GM19035 (cell line): ENCODE measurements at regions not wholly inside any gene's neighbourhood (a gene's known extent, or its start where the extent isn't known, plus 50 kb on each side); places are given as distances from the start of the nearest gene placed in this dataset.

Experiments
- ATAC-seq: cut with Tn5 transposase; IDR thresholded peaks from one replicate; pipeline ENCODE4 v1.9.1; 2021; ENCODE audit not compliant: unreplicated experiment

DNA sequence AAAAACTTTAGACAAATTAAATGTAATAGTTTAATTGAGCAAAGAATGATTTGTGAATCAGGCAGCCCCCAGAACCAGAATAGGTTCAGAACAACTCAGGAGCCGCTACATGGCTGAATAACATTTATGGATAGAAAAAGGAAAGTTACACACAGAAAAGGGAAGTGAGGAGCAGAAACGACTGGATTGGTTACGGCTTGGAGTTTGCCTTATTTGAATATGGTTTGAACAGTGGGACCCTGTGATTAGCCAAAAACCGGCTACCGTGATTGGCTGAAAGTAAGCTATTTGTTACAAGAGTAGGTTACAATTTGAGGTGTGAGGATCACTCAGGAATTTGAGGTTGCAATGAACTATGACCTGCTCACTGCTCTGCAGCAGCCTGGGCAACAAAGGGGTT lies 1139.8 kb downstream of the CDH11 start:
- ATAC-seq = no peak

DNA sequence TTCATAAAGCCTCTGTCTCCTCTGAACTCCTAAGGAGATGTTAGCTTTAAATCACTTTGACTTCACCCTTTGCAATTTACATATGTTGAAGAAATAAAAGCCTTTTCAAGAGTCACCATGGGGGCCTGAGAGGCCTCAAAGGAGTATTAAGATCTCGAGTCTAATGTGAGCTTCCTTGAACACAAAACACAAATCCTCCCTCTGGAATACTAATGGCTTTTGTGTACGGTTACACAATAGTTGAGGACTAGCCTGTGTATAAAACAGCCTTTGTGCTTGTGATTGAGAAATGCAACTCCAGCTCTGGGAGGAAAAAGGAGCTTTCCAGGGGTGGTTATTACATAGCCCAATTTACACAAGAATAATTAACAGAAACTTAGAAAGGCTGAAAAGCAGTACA lies 1140.2 kb downstream of the CDH11 start:
- no peak for ATAC-seq

DNA sequence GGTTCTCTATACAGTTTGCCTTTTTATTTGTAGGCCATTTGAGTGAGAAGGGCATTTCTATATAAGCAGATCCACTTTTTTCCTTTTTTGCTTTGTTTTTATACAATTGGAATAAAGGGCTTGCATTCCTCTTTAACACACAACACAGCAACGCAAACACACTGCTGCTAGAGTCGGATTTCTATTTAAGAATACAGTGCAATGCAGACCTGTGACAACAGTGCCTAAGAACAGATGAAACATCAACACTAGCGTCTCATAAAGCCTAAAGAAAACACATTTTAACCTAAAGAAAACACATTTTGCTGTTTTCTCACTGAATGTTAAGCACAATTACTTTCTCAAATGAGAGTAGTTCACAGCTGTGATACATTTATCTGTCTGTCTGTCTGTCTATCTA lies 1141.1 kb downstream of the CDH11 start:
- ATAC-seq = no peak

GRCh38 chr16:63978240-63978639 lies 1143.6 kb downstream of the CDH11 start:
- no peak for ATAC-seq

- ATAC-seq = no peak
Observed at GRCh38 chr16:63976345-63976744, 1145.5 kb downstream of the CDH11 start.

- ATAC-seq = no peak
Observed at GRCh38 chr16:63975669-63976068, 1146.2 kb downstream of the CDH11 start.

- ATAC-seq = no peak
Observed at GRCh38 chr16:63967966-63968365, 1153.9 kb downstream of the CDH11 start.

GRCh38 chr16:63960321-63960720 lies 1161.5 kb downstream of the CDH11 start:
- ATAC-seq = no peak

DNA sequence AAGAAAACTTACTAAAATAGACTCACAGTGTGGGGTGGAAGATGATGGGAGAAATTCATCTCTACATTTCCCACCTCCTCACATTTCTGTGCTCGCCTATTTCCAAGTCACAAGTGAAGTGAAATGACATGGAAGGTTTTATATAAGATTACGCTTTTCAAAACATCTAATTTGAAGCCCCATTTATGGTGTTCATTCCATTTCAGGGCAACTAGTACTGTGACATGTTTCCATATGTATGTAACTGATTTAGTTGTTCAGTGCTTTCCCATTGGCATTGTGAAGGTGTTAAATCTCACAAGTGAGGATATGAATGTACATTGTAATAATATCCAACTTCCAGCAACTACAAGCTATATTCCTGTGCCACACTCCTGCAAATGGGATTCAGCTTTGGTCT lies 1174.8 kb downstream of the CDH11 start:
- ATAC-seq = no peak

- ATAC-seq = no peak
Observed at GRCh38 chr16:63945806-63946205, 1176.1 kb downstream of the CDH11 start.

DNA sequence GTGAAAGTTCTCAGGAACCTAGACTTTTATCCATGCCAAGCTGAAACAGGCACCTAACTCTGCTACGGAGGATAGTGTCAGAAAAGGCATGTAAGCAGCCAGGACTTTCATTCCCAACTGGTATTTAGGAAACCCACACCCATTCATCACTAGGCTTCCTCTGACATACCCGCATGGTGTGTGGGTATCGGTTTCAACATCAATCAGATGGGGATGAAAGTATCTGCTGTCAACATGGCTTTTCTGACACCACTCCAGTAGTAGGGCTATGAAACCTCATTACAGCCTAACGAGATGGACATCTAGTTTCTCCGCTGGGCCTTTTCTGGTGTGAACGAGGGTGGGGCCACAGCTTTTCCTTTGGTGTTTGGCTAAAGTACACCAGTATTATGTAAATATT lies 1178.3 kb downstream of the CDH11 start:
- no peak for ATAC-seq

- no peak for ATAC-seq
Observed at GRCh38 chr16:63938661-63939060, 1183.2 kb downstream of the CDH11 start.

- ATAC-seq = no peak
Observed at GRCh38 chr16:63933841-63934240, 1188.0 kb downstream of the CDH11 start.

- no peak for ATAC-seq
Observed at GRCh38 chr16:63928421-63928820, 1193.4 kb downstream of the CDH11 start.

DNA sequence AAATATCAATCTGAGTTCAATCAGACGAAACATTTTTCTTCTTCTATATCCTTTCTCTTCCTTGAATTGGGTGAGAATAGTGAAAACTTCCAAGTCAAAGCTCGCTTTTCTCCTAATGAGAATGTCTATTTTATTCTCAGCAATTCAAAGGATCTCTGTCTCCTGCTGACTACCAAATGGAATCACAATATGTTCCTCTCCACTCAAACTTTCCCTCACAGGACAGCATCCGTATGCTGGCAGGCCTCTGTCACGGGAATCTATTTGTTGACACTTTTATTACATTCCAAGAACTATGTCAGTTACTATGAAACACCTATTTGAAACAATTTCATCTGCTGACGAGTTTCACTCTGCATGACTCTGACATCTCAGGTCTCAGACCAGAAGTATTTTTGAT lies 1196.6 kb downstream of the CDH11 start:
- ATAC-seq = no peak

DNA sequence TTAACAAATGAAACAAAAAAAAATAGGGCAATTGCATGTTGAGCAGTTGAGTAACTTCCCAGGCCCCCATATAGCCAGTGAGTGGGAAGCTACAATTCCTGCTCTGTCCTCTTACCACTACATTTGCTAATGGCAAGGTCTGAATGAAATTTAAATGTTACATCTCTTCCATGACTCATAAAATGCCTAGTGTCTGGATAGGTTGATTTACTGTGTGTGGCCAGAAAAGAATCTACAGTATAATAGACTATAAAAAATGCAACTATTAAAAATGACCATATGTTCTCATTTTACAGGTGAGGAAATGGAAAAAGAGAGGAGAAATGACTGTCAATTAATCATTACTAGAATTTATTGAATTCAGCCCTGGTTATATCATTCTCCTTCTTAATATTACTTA lies 1199.3 kb downstream of the CDH11 start:
- ATAC-seq = no peak

- ATAC-seq = no peak
Observed at GRCh38 chr16:63921737-63922295, 1200.0 kb downstream of the CDH11 start.

GRCh38 chr16:63913290-63913689 lies 1208.6 kb downstream of the CDH11 start:
- no peak for ATAC-seq

DNA sequence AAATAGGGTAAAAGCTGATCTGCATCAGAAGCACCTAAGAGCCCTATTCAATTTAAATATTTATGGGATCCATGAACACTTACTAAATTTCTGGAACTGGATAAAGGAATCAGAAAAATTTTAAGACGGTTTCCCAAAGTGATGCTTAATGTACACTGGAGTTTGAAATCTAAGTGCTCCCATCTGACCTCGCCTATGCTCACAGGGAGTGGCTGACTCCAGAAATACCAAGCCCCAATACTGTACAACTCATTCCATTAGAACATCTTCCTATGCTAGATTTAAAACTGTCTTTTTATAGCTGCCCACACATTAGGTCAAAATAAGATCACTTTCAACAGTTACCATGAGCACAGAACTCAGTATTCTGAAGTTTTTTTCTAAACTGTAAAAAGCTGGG lies 1214.6 kb downstream of the CDH11 start:
- no peak for ATAC-seq

GRCh38 chr16:63904930-63905329 lies 1216.9 kb downstream of the CDH11 start:
- no peak for ATAC-seq

- ATAC-seq = no peak
Observed at GRCh38 chr16:63904182-63904581, 1217.7 kb downstream of the CDH11 start.

GRCh38 chr16:63896383-63897109 lies 1225.3 kb downstream of the CDH11 start:
- no peak for ATAC-seq

GRCh38 chr16:63890723-63891122 lies 1231.1 kb downstream of the CDH11 start:
- ATAC-seq = no peak
